ENCODE measurements at regions not wholly inside any gene's neighbourhood (a gene's known extent, or its start where the extent isn't known, plus 50 kb on each side); places are given as distances from the start of the nearest gene placed in this dataset.

DNA sequence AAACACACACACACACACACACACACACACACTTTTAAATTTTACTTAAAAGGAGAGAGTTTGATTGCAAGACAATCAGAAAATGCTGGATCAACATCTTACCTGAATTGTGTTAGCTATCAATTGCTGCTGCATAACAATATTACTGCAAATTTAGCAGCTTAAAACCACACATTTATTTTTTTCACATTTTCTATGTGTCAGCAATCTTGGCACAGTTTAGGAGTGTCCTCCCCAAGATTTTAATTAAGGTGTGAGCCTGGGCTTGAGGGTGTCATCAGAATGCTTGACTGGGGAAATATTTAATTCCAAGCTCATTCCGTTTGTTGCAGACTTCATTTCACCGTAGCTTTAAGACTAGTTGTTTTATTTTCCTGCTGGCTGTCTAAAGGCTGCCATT is 431.0 kb upstream of the GJE1 start:
- H3K4me3 ChIP-seq (ENCODE audit: low read depth, low read length), result no peak overlapping the region
- no peak for DNase-seq (ENCODE audit: low read depth)
- in situ Hi-C loops (cut with HindIII; ENCODE audit: low sequenced_read_pairs), result no loop called here
- TF ChIP-seq, protein P1, sequence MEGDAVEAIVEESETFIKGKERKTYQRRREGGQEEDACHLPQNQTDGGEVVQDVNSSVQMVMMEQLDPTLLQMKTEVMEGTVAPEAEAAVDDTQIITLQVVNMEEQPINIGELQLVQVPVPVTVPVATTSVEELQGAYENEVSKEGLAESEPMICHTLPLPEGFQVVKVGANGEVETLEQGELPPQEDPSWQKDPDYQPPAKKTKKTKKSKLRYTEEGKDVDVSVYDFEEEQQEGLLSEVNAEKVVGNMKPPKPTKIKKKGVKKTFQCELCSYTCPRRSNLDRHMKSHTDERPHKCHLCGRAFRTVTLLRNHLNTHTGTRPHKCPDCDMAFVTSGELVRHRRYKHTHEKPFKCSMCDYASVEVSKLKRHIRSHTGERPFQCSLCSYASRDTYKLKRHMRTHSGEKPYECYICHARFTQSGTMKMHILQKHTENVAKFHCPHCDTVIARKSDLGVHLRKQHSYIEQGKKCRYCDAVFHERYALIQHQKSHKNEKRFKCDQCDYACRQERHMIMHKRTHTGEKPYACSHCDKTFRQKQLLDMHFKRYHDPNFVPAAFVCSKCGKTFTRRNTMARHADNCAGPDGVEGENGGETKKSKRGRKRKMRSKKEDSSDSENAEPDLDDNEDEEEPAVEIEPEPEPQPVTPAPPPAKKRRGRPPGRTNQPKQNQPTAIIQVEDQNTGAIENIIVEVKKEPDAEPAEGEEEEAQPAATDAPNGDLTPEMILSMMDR (IDR thresholded peaks at IDR 0.05; ENCODE audit: low read depth, low read length, missing control alignments), result no peak

DNA sequence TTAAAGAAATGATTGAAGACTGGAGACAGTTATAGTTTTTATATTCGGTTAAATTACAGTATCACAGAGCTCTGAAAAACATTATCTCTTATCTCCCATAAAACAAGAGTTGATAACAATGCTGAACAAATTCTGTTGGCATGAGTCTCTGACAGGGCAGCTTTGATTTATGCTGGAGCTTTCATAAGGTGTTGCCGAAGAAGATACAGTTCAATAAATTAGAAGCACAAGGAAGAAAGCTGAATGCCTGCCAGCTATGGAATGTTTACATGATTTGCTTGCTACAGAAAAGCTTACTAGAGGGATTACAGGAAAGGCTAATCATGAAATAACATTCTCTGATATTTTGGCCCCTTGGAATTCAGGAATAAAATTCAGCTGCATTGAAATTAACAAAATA is 431.9 kb upstream of the GJE1 start:
- TF ChIP-seq, protein P1 (IDR thresholded peaks at IDR 0.05; ENCODE audit: low read depth, low read length, missing control alignments), result no peak
- no peak for DNase-seq (ENCODE audit: low read depth)
- H3K4me3 ChIP-seq (ENCODE audit: low read depth, low read length), result no peak overlapping the region
- in situ Hi-C loops (cut with HindIII; ENCODE audit: low sequenced_read_pairs), result no loop called here

DNA sequence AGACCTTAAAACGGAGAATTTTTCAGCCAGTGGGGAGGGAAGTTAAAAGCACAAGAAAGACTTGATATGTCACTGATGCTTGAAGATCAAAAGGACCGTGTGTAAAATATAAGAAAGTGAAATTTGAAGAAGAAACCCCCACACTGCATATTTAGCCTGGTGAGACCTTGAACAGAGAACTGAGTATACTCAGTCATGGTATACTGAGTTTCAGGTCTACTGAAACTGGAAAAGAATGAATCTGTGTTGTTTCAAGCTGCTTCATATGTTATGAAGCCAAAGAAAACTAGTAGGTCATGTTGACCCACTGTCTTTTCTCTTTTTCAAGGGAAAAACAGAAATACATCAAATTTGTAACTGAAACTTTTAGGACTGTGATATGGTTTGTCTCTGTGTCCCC is 443.8 kb upstream of the GJE1 start:
- TF ChIP-seq, protein P1 (IDR thresholded peaks at IDR 0.05; ENCODE audit: low read depth, low read length, missing control alignments), result no peak
- DNase-seq (ENCODE audit: low read depth), result no peak
- H3K4me3 ChIP-seq (ENCODE audit: low read depth, low read length), result no peak overlapping the region
- in situ Hi-C loops (cut with HindIII; ENCODE audit: low sequenced_read_pairs), result loop anchor here (25.0 kb wide), 1 partner anchor 423 kb away; no protein-coding TSS in a partner anchor

DNA sequence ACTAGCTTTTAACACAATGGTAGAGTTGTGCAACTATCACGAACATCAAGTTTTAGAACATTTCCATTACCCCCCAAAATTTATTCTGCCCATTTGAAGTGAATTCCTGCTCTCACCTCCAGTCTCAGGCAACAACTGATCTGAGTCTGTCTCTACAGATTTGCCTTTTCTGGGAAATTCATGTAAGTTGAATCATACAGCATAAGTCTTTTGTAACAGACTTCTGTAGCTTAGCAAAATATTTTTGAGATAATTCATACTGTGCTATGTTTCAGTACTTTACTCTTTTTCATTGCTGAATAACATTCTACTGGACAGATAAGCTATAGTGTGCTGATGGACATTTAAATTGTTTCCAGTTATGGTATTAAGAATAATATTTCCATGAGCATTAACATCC is 447.3 kb upstream of the GJE1 start:
- no peak overlapping the region for H3K4me3 ChIP-seq (ENCODE audit: low read depth, low read length)
- TF ChIP-seq, protein P1 (IDR thresholded peaks at IDR 0.05; ENCODE audit: low read depth, low read length, missing control alignments), result no peak
- no peak for DNase-seq (ENCODE audit: low read depth)
- in situ Hi-C loops (cut with HindIII; ENCODE audit: low sequenced_read_pairs), result loop anchor here (25.0 kb wide), 1 partner anchor 427 kb away; no protein-coding TSS in a partner anchor

DNA sequence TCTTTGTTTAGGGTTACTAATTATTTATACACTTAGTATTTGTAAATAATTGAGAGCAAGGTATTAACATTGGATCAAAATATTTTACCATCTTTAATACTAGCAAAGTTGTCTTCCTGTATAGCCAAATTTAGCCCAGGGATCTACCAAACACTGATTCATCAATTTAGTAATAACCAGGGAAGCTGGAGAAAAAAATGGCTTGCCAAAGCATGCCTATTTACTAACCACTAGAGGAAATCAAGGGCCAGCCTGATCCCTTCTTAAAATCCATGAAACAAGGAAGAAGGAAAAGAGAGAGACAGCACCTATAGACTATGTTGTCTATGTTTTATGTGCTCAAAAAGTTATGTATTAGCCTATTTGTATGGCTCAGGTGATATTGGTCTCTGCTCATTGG is 450.3 kb upstream of the GJE1 start:
- TF ChIP-seq, protein P1 (IDR thresholded peaks at IDR 0.05; ENCODE audit: low read depth, low read length, missing control alignments), result no peak
- no peak overlapping the region for H3K4me3 ChIP-seq (ENCODE audit: low read depth, low read length)
- DNase-seq (ENCODE audit: low read depth), result no peak
- in situ Hi-C loops (cut with HindIII; ENCODE audit: low sequenced_read_pairs), result loop anchor here (25.0 kb wide), 1 partner anchor 430 kb away; no protein-coding TSS in a partner anchor

DNA sequence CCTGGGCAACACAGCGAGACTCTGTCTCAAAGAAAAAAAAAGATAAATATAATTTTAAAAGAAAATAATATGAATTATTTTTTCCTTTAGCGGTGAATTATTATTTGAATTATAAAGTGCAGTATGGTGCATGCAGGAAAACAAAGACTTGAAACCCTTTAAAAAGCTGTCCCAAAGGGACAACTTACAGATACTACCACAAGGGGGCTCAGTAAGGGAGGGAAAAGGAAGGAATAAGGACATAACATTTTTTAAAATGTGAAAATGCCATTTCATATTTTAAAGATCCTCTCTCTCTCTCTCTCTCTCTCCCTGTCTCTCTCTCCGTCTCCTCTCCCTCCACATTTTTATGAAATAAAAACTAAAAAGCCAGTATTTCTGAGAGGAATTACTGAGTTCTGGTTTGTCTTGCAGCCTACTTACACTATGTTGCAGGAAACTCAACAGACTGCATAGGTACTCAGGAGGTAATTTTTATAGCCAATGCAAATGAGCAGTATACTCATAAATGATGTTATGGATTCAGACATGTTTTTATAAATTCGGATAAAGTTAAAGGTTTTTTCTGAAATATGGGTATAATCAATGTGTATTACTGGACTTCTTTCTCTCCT is 455.0 kb upstream of the GJE1 start:
- TF ChIP-seq, protein P1 (IDR thresholded peaks at IDR 0.05; ENCODE audit: low read depth, low read length, missing control alignments), result peak; percentile 69
- no peak for DNase-seq (ENCODE audit: low read depth)
- in situ Hi-C loops (cut with HindIII; ENCODE audit: low sequenced_read_pairs), result loop anchor here (25.0 kb wide), 1 partner anchor 435 kb away; no protein-coding TSS in a partner anchor
- H3K4me3 ChIP-seq (ENCODE audit: low read depth, low read length), result no peak overlapping the region
